PFSK-1 (cell line): ENCODE measurements at regions not wholly inside any gene's neighbourhood (a gene's known extent, or its start where the extent isn't known, plus 50 kb on each side); places are given as distances from the start of the nearest gene placed in this dataset.

Experiments used
- FOXP2 ChIP-seq: optimal IDR thresholded peaks from 2 replicates; pipeline ENCODE3; 2011; ENCODE audit warnings: borderline replicate concordance, control low read depth, inconsistent platforms; ENCODE audit not compliant: insufficient read depth; ENCODE audit errors: extremely low read length, extremely low read depth
- POLR2AphosphoS5 ChIP-seq: IDR thresholded peaks from 2 replicates; pipeline ENCODE4 v1.6.1; 2012; ENCODE audit warnings: low read depth, mild to moderate bottlenecking, control low read depth, low read length, moderate library complexity
- REST ChIP-seq, 2 experiments: IDR thresholded peaks; 2 replicates each; pipeline versions ENCODE4 v1.6.1 to v1.8.0; 2011 to 2012; ENCODE audit warnings: low read depth in 2 of 2, low read length in 2 of 2, control low read depth in 1 of 2, inconsistent platforms in 1 of 2, mild to moderate bottlenecking in 1 of 2, moderate library complexity in 1 of 2; ENCODE audit not compliant: insufficient read depth in 1 of 2
- SIN3A ChIP-seq: IDR thresholded peaks from 2 replicates; pipeline ENCODE4 v1.6.1; 2012; ENCODE audit warnings: mild to moderate bottlenecking, low read length, moderate library complexity, borderline replicate concordance; ENCODE audit not compliant: insufficient read depth
- TAF1 ChIP-seq: IDR thresholded peaks from 2 replicates; pipeline ENCODE4 v1.6.1; 2012; ENCODE audit warnings: low read length, control low read depth, borderline replicate concordance; ENCODE audit not compliant: insufficient read depth

GRCh38 chr17:15051933-15052332 lies 213.2 kb downstream of the PMP22 start:
- TF ChIP-seq FOXP2 (no peak), POLR2AphosphoS5 (no peak), SIN3A (no peak), REST (IDR thresholded peaks at IDR 0.05; ENCODE audit: insufficient read depth in 1 of 2, low read depth in 2 of 2, low read length in 2 of 2) (no peak), TAF1 (no peak)

GRCh38 chr17:15049795-15050160 lies 215.3 kb downstream of the PMP22 start:
- TF ChIP-seq SIN3A (no peak), POLR2AphosphoS5 (no peak), TAF1 (no peak), REST (IDR thresholded peaks at IDR 0.05; ENCODE audit: insufficient read depth in 1 of 2, low read depth in 2 of 2, low read length in 2 of 2) (no peak), FOXP2 (no peak)

- TF ChIP-seq SIN3A, result no peak
- TF ChIP-seq FOXP2, result no peak
- TF ChIP-seq REST (IDR thresholded peaks at IDR 0.05; ENCODE audit: insufficient read depth in 1 of 2, low read depth in 2 of 2, low read length in 2 of 2), result no peak
- TF ChIP-seq POLR2AphosphoS5, result no peak
Measured at GRCh38 chr17:15048933-15049794, 216.0 kb downstream of the PMP22 start.

- TF ChIP-seq REST (IDR thresholded peaks at IDR 0.05; ENCODE audit: insufficient read depth in 1 of 2, low read depth in 2 of 2, low read length in 2 of 2), result no peak
- TF ChIP-seq POLR2AphosphoS5, result no peak
- no peak for TF ChIP-seq TAF1
- no peak for TF ChIP-seq SIN3A
- no peak for TF ChIP-seq FOXP2
Measured at GRCh38 chr17:15048381-15048780, 216.7 kb downstream of the PMP22 start.
